H7 (cell line): ENCODE measurements at regions not wholly inside any gene's neighbourhood (a gene's known extent, or its start where the extent isn't known, plus 50 kb on each side); places are given as distances from the start of the nearest gene placed in this dataset.

Experiments used
- DNase-seq: peaks from one replicate; pipeline ENCODE4 v3.0.0; 2012
- H3K27me3 ChIP-seq: 2 replicates; pipeline ENCODE4 v1.6.0; 2011; ENCODE audit warnings: mild to moderate bottlenecking, low read length; ENCODE audit not compliant: control insufficient read depth, insufficient read depth
- H3K36me3 ChIP-seq: replicated peaks from 2 replicates; pipeline ENCODE4 v1.5.1; 2011; ENCODE audit warnings: low read length; ENCODE audit not compliant: control insufficient read depth, insufficient read depth
- H3K4me3 ChIP-seq: 2 replicates; pipeline ENCODE4 v1.5.1; 2011; ENCODE audit warnings: low read depth, mild to moderate bottlenecking, control low read depth, low read length, moderate library complexity; ENCODE audit not compliant: insufficient read depth

GRCh38 chr3:194758716-194759115 lies 73.0 kb downstream of the FAM43A start:
- no peak for DNase-seq
- Histone ChIP-seq H3K36me3 (no peaks in the 10 kb centered on the region), H3K4me3 (no peak overlapping the region), H3K27me3 (no peaks in the 10 kb centered on the region)

GRCh38 chr3:194760494-194761137 lies 74.9 kb downstream of the FAM43A start:
- H3K4me3 ChIP-seq = no peak overlapping the region
- no peaks in the 10 kb centered on the region for H3K27me3 ChIP-seq
- no peak for DNase-seq
- H3K36me3 ChIP-seq = no peaks in the 10 kb centered on the region

- Histone ChIP-seq H3K27me3 (no peaks in the 10 kb centered on the region), H3K36me3 (no peaks in the 10 kb centered on the region), H3K4me3 (no peak overlapping the region)
- peak; percentile 48 for DNase-seq
These were observed 75.7 kb downstream of the FAM43A start for GRCh38 chr3:194761384-194761783.

GRCh38 chr3:194766845-194767244 lies 81.2 kb downstream of the FAM43A start:
- no peaks in the 10 kb centered on the region for H3K36me3 ChIP-seq
- no peak overlapping the region for H3K4me3 ChIP-seq
- no peak for DNase-seq
- peaks cover 10% of the 10 kb centered on the region for H3K27me3 ChIP-seq

- no peak for DNase-seq
- Histone ChIP-seq H3K27me3 (peaks cover 10% of the 10 kb centered on the region), H3K36me3 (no peaks in the 10 kb centered on the region), H3K4me3 (no peak overlapping the region)
These were observed 81.9 kb downstream of the FAM43A start for GRCh38 chr3:194767446-194768207.

- no peak overlapping the region for H3K4me3 ChIP-seq
- no peak for DNase-seq
- H3K36me3 ChIP-seq = no peaks in the 10 kb centered on the region
- H3K27me3 ChIP-seq = peaks cover 10% of the 10 kb centered on the region
These were observed 82.9 kb downstream of the FAM43A start for GRCh38 chr3:194768586-194768985.

- peak; percentile 96 for DNase-seq
- peak overlapping the region; percentile 39 for H3K4me3 ChIP-seq
- no peaks in the 10 kb centered on the region for H3K36me3 ChIP-seq
- peaks cover 10% of the 10 kb centered on the region for H3K27me3 ChIP-seq
These were observed 83.4 kb downstream of the FAM43A start for GRCh38 chr3:194769020-194769643.

GRCh38 chr3:194772241-194773000 lies 86.7 kb downstream of the FAM43A start:
- Histone ChIP-seq H3K27me3 (peaks cover 7% of the 10 kb centered on the region), H3K4me3 (no peak overlapping the region), H3K36me3 (no peaks in the 10 kb centered on the region)
- no peak for DNase-seq

GRCh38 chr3:194773216-194773615 lies 87.5 kb downstream of the FAM43A start:
- H3K4me3 ChIP-seq = no peak overlapping the region

GRCh38 chr3:194773771-194774455 lies 88.2 kb downstream of the FAM43A start:
- no peak for DNase-seq

More at GRCh38 chr3:194773216-194773615, 87.5 kb downstream of the FAM43A start:
- Histone ChIP-seq H3K36me3 (no peaks in the 10 kb centered on the region), H3K27me3 (peaks cover 5% of the 10 kb centered on the region)
- DNase-seq = no peak

GRCh38 chr3:194775266-194775665 lies 89.6 kb downstream of the FAM43A start:
- H3K4me3 ChIP-seq = no peak overlapping the region
- no peak for DNase-seq

More at GRCh38 chr3:194773771-194774455, 88.2 kb downstream of the FAM43A start:
- H3K4me3 ChIP-seq = no peak overlapping the region
- no peaks in the 10 kb centered on the region for H3K36me3 ChIP-seq
- H3K27me3 ChIP-seq = peaks cover 2% of the 10 kb centered on the region

GRCh38 chr3:194775731-194776130 lies 90.0 kb downstream of the FAM43A start:
- DNase-seq = no peak
- Histone ChIP-seq H3K4me3 (no peak overlapping the region), H3K36me3 (no peaks in the 10 kb centered on the region), H3K27me3 (peaks cover 2% of the 10 kb centered on the region)

More at GRCh38 chr3:194775266-194775665, 89.6 kb downstream of the FAM43A start:
- Histone ChIP-seq H3K27me3 (peaks cover 2% of the 10 kb centered on the region), H3K36me3 (no peaks in the 10 kb centered on the region)

- H3K27me3 ChIP-seq = no peaks in the 10 kb centered on the region; the same call in none of the 2 replicates
- H3K36me3 ChIP-seq = no peaks in the 10 kb centered on the region
- H3K4me3 ChIP-seq = no peak overlapping the region
- no peak for DNase-seq
These were observed 92.0 kb downstream of the FAM43A start for GRCh38 chr3:194777729-194778128.

GRCh38 chr3:194779729-194780224 lies 94.1 kb downstream of the FAM43A start:
- H3K36me3 ChIP-seq = no peaks in the 10 kb centered on the region
- no peak for DNase-seq
- H3K27me3 ChIP-seq = no peaks in the 10 kb centered on the region; the same call in 1 of the 2 replicates
- H3K4me3 ChIP-seq = no peak overlapping the region
